ENCODE measurements at regions not wholly inside any gene's neighbourhood (a gene's known extent, or its start where the extent isn't known, plus 50 kb on each side); places are given as distances from the start of the nearest gene placed in this dataset.

DNA sequence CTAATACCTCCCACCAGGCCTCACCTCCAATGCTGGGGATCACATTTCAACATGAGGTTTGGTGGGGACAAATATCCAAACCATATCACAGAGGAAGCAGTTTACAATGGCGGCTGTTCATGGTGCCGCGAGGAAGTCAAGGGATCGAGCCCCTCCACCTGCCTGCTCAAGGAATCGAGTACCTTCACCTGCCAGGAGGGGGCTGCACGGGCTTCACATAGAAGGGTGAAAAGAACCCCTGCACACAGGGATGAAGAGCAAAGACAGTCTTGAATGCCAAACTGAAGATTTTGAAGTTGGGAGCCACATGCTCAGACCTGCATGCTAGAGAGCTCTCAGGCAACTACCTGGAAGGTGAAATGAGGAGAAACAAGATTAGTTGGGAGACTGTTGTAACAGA is 110.3 kb downstream of the KCNF1 start:
- Histone ChIP-seq H3K27ac (no peak overlapping the region), H3K36me3 (no peaks in the 10 kb centered on the region), H3K4me3 (no peak overlapping the region), H3K9me3 (no peaks in the 10 kb centered on the region), H3K27me3 (no peaks in the 10 kb centered on the region), H3K4me1 (no peaks in the 10 kb centered on the region)
- peak; percentile 61 to 64 for DNase-seq (ENCODE audit: extremely low spot score in 2 of 2)
- intact Hi-C loops (cut with DNase I), result no loop called here
- TF ChIP-seq, protein P1, sequence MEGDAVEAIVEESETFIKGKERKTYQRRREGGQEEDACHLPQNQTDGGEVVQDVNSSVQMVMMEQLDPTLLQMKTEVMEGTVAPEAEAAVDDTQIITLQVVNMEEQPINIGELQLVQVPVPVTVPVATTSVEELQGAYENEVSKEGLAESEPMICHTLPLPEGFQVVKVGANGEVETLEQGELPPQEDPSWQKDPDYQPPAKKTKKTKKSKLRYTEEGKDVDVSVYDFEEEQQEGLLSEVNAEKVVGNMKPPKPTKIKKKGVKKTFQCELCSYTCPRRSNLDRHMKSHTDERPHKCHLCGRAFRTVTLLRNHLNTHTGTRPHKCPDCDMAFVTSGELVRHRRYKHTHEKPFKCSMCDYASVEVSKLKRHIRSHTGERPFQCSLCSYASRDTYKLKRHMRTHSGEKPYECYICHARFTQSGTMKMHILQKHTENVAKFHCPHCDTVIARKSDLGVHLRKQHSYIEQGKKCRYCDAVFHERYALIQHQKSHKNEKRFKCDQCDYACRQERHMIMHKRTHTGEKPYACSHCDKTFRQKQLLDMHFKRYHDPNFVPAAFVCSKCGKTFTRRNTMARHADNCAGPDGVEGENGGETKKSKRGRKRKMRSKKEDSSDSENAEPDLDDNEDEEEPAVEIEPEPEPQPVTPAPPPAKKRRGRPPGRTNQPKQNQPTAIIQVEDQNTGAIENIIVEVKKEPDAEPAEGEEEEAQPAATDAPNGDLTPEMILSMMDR (IDR thresholded peaks at IDR 0.05), result no peak
- TF ChIP-seq POLR2AphosphoS5 (IDR thresholded peaks at IDR 0.05; ENCODE audit: insufficient read depth in 1 of 2, low read depth in 1 of 2) (no peak), POLR2A (IDR thresholded peaks at IDR 0.05) (no peak)

DNA sequence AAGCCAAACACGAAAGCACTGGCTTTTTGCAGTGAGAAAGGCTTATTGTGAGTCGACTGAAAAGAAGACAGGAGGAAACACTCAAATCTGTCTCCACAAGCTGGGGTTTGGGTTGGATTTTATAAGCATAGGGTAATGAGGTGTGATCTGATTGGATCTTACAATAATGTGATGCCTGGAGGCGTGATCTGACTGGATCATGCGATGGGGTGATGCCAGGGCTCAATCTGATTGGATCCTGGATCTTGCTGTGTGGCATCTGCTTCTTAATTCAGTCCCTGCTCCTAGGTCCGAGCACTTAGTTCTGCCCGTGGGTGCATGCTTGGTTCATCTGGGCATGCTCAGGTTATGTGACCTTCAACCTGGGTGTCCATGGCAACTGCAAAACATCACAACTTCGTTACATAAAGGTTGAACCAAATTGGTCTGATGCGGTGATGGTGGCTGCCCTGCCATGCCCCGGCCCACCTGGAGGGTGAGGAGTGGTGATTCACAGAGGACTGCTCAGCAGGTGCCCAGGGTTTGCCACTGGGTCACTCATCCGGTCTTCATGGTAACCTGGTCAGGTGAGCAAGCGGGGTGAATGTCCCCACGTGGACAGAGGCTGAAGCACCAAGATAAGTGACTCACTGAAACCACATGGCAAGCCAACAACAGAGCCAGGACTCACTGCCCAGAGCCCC is 111.0 kb downstream of the KCNF1 start:
- DNase-seq (ENCODE audit: extremely low spot score in 2 of 2), result peak; percentile 79 to 88
- TF ChIP-seq, protein P1 (IDR thresholded peaks at IDR 0.05), result no peak
- TF ChIP-seq POLR2AphosphoS5 (IDR thresholded peaks at IDR 0.05; ENCODE audit: insufficient read depth in 1 of 2, low read depth in 1 of 2), result no peak
- TF ChIP-seq POLR2A (IDR thresholded peaks at IDR 0.05), result no peak
- no peaks in the 10 kb centered on the region for H3K4me1 ChIP-seq
- H3K27me3 ChIP-seq, result no peaks in the 10 kb centered on the region
- H3K27ac ChIP-seq, result no peak overlapping the region
- no peaks in the 10 kb centered on the region for H3K36me3 ChIP-seq
- H3K4me3 ChIP-seq, result no peak overlapping the region
- no peaks in the 10 kb centered on the region for H3K9me3 ChIP-seq
- intact Hi-C loops (cut with DNase I), result no loop called here

GRCh38 chr2:11023326-11024258 is 111.9 kb downstream of the KCNF1 start:
- Histone ChIP-seq H3K27ac (no peak overlapping the region), H3K9me3 (no peaks in the 10 kb centered on the region), H3K4me1 (no peaks in the 10 kb centered on the region), H3K36me3 (no peaks in the 10 kb centered on the region), H3K4me3 (no peak overlapping the region), H3K27me3 (no peaks in the 10 kb centered on the region)
- TF ChIP-seq POLR2AphosphoS5 (IDR thresholded peaks at IDR 0.05; ENCODE audit: insufficient read depth in 1 of 2, low read depth in 1 of 2), result no peak
- no peak for TF ChIP-seq POLR2A (IDR thresholded peaks at IDR 0.05)
- TF ChIP-seq, protein P1 (IDR thresholded peaks at IDR 0.05), result no peak
- peak; percentile 60 to 74 for DNase-seq (ENCODE audit: extremely low spot score in 2 of 2)
- intact Hi-C loops (cut with DNase I), result no loop called here

GRCh38 chr2:11024259-11024645 is 112.5 kb downstream of the KCNF1 start:
- Histone ChIP-seq H3K9me3 (no peaks in the 10 kb centered on the region), H3K4me1 (no peaks in the 10 kb centered on the region), H3K27ac (no peak overlapping the region), H3K36me3 (no peaks in the 10 kb centered on the region), H3K27me3 (no peaks in the 10 kb centered on the region), H3K4me3 (no peak overlapping the region)
- TF ChIP-seq POLR2A (IDR thresholded peaks at IDR 0.05), result no peak
- TF ChIP-seq, protein P1 (IDR thresholded peaks at IDR 0.05), result no peak
- intact Hi-C loops (cut with DNase I), result no loop called here
- DNase-seq (ENCODE audit: extremely low spot score in 2 of 2), result peak; percentile 74 to 83

DNA sequence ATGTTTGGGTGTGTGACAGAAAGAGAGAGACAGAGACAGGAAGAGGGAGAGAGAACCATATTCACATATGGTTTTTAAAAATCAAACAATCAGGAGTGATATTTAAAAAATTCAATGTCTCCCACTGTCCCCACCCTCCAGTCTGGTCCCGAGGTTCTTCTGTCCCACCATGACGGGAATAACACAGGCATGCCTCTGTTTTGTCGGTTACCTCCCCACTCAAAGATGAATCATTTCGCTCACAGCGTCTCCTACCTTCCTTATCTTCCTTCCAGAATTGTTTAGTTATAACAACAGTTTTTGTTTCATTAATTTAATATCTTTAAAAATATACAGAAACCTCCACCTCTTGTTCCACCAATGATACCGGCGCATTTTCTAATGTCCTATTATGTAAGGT is 113.0 kb downstream of the KCNF1 start:
- no peaks in the 10 kb centered on the region for H3K9me3 ChIP-seq
- H3K4me1 ChIP-seq, result no peaks in the 10 kb centered on the region
- H3K4me3 ChIP-seq, result no peak overlapping the region
- no peaks in the 10 kb centered on the region for H3K27me3 ChIP-seq
- TF ChIP-seq, protein P1 (IDR thresholded peaks at IDR 0.05), result no peak
- TF ChIP-seq POLR2AphosphoS5 (IDR thresholded peaks at IDR 0.05; ENCODE audit: insufficient read depth in 1 of 2, low read depth in 1 of 2) (no peak), POLR2A (IDR thresholded peaks at IDR 0.05) (no peak)
- peak in 1 of 2 donors; percentile 3 for DNase-seq (ENCODE audit: extremely low spot score in 2 of 2)
- no peak overlapping the region for H3K27ac ChIP-seq
- intact Hi-C loops (cut with DNase I), result no loop called here
- H3K36me3 ChIP-seq, result no peaks in the 10 kb centered on the region
